GM12873 (cell line): ENCODE measurements at regions not wholly inside any gene's neighbourhood (a gene's known extent, or its start where the extent isn't known, plus 50 kb on each side); places are given as distances from the start of the nearest gene placed in this dataset.

Source experiments
- TF ChIP-seq, protein P1 (sequence below): IDR thresholded peaks from 2 replicates; pipeline ENCODE4 v1.5.1; 2012; ENCODE audit warnings: low read depth, mild to moderate bottlenecking, moderate library complexity, low read length, control low read depth; ENCODE audit not compliant: insufficient read depth; ENCODE audit errors: missing control alignments

DNA sequence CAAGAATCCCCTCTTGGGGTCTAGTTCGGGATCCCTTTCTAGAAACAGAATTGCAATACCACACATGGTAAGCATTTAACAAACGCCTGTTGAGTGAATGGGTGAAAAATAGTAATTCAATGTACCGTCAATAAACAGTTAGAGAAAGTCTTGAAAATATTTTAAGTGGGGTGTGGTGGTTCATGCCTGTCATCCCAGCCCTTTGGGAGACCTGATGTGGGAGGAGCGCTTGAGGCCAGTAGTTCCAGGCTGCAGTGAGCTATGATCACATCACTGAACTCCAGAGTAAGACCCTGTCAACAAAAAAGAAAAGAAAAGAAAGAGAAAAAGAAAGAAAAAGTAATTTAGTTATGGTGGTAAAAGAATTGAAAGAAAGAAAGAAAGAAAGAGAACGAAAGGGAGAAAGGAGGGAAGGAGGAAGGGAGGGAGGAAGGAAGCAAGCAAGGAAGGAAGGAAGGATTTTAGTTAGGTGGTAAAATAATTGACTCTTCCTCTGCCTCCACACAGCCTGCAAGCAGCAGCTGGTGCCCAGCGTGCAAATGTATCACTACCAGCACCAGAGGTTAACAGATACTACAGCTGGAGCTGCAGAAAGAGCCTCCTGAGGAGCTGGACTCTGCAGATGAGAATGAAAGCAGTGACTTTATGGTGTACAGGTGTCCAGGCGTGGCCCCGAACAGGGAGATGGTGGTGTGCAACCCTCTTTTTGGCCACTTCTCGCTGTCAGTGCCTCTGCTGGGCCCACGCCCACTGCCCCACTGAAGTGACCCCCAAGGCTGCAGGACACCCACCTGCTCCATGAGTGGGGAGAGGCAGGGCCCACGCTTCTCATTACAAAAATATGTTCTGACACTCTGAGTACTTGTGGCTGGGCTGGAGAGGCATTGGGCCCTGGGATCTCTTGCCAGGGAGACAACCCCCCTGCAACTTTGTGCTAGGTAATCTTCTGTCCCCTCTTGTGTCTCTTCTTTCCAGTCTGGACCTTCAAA is 135.4 kb downstream of the BAMBI start:
- TF ChIP-seq, protein P1, sequence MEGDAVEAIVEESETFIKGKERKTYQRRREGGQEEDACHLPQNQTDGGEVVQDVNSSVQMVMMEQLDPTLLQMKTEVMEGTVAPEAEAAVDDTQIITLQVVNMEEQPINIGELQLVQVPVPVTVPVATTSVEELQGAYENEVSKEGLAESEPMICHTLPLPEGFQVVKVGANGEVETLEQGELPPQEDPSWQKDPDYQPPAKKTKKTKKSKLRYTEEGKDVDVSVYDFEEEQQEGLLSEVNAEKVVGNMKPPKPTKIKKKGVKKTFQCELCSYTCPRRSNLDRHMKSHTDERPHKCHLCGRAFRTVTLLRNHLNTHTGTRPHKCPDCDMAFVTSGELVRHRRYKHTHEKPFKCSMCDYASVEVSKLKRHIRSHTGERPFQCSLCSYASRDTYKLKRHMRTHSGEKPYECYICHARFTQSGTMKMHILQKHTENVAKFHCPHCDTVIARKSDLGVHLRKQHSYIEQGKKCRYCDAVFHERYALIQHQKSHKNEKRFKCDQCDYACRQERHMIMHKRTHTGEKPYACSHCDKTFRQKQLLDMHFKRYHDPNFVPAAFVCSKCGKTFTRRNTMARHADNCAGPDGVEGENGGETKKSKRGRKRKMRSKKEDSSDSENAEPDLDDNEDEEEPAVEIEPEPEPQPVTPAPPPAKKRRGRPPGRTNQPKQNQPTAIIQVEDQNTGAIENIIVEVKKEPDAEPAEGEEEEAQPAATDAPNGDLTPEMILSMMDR: no peak

DNA sequence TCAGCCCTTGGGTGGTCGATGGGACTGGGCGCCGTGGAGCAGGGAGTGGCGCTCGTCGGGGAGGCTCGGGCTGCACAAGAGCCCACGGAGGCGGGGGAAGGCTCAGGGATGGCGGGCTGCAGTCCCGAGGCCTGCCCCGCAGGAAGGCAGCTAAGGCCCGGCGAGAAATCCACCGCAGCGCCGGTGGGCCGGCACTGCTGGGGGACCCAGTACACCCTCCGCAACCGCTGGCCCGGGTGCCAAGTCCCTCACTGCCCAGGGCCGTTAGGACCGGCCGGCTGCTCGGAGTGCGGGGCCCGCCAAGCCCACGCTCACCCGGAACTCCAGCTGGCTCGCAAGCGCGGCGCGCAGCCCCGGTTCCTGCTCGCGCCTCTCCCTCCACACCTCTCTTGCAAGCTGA is 138.4 kb downstream of the BAMBI start:
- TF ChIP-seq, protein P1: no peak

DNA sequence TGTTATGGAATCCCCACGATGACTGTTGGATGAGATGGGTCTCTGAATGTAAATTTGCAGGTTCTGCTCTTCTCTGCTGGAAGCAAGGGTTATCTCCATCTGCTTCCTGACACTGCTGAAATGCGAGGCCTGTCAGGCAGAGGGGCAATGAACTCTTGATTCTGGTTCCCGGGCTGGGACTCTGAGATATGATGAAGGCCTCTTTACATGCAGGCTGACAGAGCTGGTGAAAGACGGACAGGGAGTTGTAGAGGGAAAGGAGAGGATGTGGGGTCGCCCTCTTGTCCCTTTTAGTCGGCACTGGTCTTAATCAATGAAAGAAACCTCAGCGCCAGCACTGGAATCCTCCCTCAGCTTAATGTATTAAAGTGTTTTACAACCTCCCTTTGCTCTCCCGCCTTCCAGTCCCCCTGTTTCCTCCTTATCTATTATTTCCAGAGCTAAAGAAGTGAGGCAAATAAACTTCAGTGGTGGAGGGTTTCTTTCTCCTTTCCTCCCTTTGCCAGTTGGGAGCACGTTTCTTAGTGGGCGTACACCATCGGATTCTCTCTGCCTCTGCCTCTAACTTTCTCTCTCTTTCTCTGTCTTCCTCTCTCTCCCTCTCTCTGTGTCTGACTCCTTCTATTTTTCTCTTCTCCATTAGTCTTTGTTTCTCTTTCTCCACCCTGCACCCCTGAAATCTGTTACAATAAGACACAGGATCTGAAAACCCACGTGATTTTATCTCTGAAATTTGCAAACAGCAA is 145.6 kb downstream of the BAMBI start:
- TF ChIP-seq, protein P1: no peak

DNA sequence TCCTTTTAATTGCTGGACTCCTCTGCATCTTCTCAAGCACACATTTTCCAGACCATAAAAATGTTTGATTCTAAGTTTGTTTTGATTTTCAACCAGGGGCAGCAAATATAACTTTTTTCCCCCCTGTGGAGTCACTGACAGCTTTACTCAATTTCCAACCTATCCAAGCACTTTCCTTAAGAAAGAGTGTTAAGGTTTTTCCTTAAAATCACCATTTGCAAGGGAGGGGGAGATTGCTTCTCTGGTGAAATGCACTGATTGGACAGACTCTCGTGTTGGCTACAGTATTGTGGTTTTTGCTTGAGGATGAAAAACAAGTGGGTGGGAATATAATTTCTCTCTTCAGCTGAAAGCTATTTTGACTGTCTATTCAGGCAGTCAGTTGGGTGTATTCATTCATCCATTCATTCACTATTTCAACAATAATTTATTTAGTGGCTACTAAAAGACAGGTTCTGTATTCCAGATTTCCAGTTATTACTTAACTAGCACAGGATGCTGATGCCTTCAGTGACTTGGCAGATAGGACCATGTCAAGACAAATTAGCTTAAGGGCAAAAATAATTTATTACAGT is 146.3 kb downstream of the BAMBI start:
- TF ChIP-seq, protein P1: no peak

DNA sequence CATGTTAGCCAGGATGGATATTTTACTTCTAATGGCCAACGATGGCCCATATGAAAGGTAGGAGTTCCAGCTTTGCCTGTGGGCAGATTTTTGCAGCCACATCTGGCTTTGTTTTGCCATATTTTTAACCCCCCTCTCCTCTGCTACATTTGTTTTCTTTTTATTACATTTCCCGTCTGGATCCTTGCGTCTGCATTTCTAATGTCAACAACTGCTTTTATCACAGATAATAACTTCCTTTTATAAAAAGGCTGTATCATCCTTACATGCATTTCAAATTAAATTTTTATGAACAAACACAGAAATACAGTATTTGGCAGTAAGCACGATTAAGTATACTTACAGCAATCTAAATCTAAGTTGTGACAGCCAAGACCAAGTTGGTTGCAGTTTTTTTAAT is 156.0 kb downstream of the BAMBI start:
- TF ChIP-seq, protein P1: no peak

DNA sequence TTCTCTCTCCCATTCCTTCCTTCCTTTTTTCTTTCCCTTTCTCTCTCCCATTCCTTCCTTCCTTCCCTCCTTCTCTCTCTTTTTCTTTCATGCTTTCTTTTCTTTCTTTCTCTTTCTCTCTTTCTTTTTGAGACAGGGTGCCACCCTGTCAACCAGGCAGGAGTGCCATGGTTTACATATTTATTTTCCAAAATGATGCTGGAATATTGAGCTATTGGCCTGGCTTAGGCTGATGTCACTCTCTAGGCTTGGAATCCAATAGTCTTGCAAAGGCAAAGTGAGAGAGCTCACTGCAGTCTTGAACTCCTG is 159.1 kb downstream of the BAMBI start:
- TF ChIP-seq, protein P1: no peak
